ENCODE measurements at regions not wholly inside any gene's neighbourhood (a gene's known extent, or its start where the extent isn't known, plus 50 kb on each side); places are given as distances from the start of the nearest gene placed in this dataset.

DNA sequence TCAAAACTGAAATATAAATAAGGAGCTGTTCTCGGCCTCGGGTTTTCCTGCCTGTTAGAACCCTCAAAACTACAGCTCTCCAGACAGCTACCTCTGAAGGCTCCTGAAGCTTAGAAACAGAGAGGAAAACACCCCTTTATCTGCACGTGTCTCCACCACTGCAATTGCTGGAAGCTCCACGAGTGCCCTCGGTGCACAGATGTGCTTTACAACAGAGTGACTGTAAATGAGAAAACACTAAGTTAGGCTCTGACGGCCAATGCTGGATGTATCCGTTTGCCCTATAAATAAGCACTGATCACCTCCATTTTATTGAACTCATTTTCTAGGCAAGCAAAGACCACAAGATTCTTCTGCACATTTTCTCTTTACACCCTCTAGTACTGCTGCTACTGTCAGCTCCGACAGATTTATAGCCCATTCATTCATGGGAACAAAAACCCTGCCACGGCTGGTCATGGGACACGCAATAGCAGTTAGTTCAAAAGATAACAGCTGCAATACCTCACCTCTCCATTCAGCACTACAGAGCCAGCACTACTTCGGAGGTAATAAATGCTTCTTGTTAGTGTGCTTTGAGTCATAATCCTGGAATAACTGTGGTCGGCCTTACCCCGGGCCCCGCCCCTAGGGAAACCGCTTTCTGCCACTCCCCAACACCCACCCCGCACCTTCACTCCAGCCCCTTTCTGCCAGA lies 241.1 kb upstream of the ZNF507 start:
- H2BK20ac ChIP-seq (ENCODE audit: low read length) = no peak overlapping the region
- H3K9ac ChIP-seq (replicated peaks in 1 of 4; ENCODE audit: extremely low read depth in 1 of 4, low read depth in 3 of 4, low read length in 3 of 4) = no peak overlapping the region
- CTCF ChIA-PET (ENCODE audit: partially characterized antibody) = interaction anchor here (0.6 to 2.3 kb wide), 4 partner anchors 34 to 567 kb away, joined by 3 to 7 read pairs (median 4); no protein-coding TSS in a partner anchor
- no peak overlapping the region for H4K5ac ChIP-seq (ENCODE audit: insufficient read length, low read depth, low read length)
- H4K8ac ChIP-seq (ENCODE audit: extremely low read depth, insufficient read depth, low read length) = no peak overlapping the region
- H3K23me2 ChIP-seq (ENCODE audit: low read depth, low read length) = no peaks in the 10 kb centered on the region
- no peaks in the 10 kb centered on the region for H3K79me2 ChIP-seq (ENCODE audit: control insufficient read depth in 1 of 2, insufficient read depth in 2 of 2, low read length in 2 of 2)
- H2BK120ac ChIP-seq (replicated peaks; ENCODE audit: low read depth, low read length) = no peak overlapping the region
- H3K56ac ChIP-seq (replicated peaks; ENCODE audit: insufficient read length, low read depth, low read length) = no peak overlapping the region
- H2BK12ac ChIP-seq (ENCODE audit: low read depth, low read length) = no peak overlapping the region
- H3K4me1 ChIP-seq (replicated peaks in 1 of 4; ENCODE audit: control insufficient read depth in 3 of 4, insufficient read depth in 4 of 4, low read length in 3 of 4) = no peaks in the 10 kb centered on the region
- 0 out of 2 replicates have a peak overlapping the region, but pooled peaks have one; percentile 83 for H2AFZ ChIP-seq (ENCODE audit: low read length)
- H3K14ac ChIP-seq (ENCODE audit: insufficient read length) = no peak overlapping the region
- no peak overlapping the region for H3K4ac ChIP-seq (replicated peaks; ENCODE audit: insufficient read length, low read depth, low read length)
- peak in 1 of 2 experiments; percentile 37 for DNase-seq (ENCODE audit: low read depth in 1 of 2, low spot score in 2 of 2)
- no peak overlapping the region for H3K27ac ChIP-seq (ENCODE audit: low read depth, low read length)
- no peak overlapping the region for H3K4me3 ChIP-seq (ENCODE audit: extremely low read depth in 1 of 4, insufficient read depth in 2 of 4, low read depth in 3 of 4, low read length in 4 of 4)
- H2BK5ac ChIP-seq (ENCODE audit: low read depth, low read length) = no peak overlapping the region
- no peak overlapping the region for H3K23ac ChIP-seq (ENCODE audit: insufficient read length)
- H2BK15ac ChIP-seq (ENCODE audit: low read length) = no peak overlapping the region
- WGBS, 2 experiments (ENCODE audit: extremely low coverage in 1 of 2, insufficient coverage in 1 of 2, insufficient read length in 1 of 2, insufficient replicate concordance in 2 of 2, low coverage in 1 of 2, low lambda C conversion rate in 2 of 2, missing lambda C conversion rate in 1 of 2) = 93% methylated on average over 16 of the region's 16 CpGs; no CpG with 5 or more reads in 1 of the 2 experiments
- no peak for FAIRE-seq
- H2AK5ac ChIP-seq (ENCODE audit: low read depth, low read length) = no peak overlapping the region
- no peak for TF ChIP-seq JUN (IDR thresholded peaks at IDR 0.05; ENCODE audit: low read depth, low read length)
- TF ChIP-seq SP2 (IDR thresholded peaks at IDR 0.05; ENCODE audit: low read length) = no peak
- TF ChIP-seq PHF8 (conservative IDR thresholded peaks at IDR 0.05; ENCODE audit: low read depth, low read length) = no peak
- no peak for TF ChIP-seq SAP30 (IDR thresholded peaks at IDR 0.05; ENCODE audit: insufficient read depth, insufficient replicate concordance, low read length)
- TF ChIP-seq TAF7 (optimal IDR thresholded peaks at IDR 0.05; ENCODE audit: borderline replicate concordance, low read depth, low read length) = no peak
- TF ChIP-seq, protein P1, sequence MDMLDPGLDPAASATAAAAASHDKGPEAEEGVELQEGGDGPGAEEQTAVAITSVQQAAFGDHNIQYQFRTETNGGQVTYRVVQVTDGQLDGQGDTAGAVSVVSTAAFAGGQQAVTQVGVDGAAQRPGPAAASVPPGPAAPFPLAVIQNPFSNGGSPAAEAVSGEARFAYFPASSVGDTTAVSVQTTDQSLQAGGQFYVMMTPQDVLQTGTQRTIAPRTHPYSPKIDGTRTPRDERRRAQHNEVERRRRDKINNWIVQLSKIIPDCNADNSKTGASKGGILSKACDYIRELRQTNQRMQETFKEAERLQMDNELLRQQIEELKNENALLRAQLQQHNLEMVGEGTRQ (IDR thresholded peaks at IDR 0.05; ENCODE audit: low read length) = no peak
- no peak for TF ChIP-seq SP1 (IDR thresholded peaks at IDR 0.05; ENCODE audit: low read depth, low read length)
- POLR2A ChIA-PET (ENCODE audit: partially characterized antibody) = no interaction called here
- H4K91ac ChIP-seq (replicated peaks; ENCODE audit: insufficient read length, low read length) = no peak overlapping the region
- no peak overlapping the region for H3K4me2 ChIP-seq (ENCODE audit: insufficient read depth in 1 of 2, low read depth in 2 of 2, low read length in 2 of 2)
- no peaks in the 10 kb centered on the region for H4K20me1 ChIP-seq (replicated peaks in 1 of 2; ENCODE audit: control insufficient read depth in 1 of 2, insufficient read depth in 2 of 2, low read length in 2 of 2)
- H3K79me1 ChIP-seq (ENCODE audit: low read depth, low read length) = no peaks in the 10 kb centered on the region
- H3K27me3 ChIP-seq (replicated peaks in 1 of 4; ENCODE audit: control insufficient read depth in 3 of 4, extremely low read depth in 1 of 4, insufficient read depth in 3 of 4, low read length in 3 of 4) = no peaks in the 10 kb centered on the region
- no peak overlapping the region for H3K18ac ChIP-seq (ENCODE audit: extremely low read depth, low read length)
- peaks cover 10 to 15% of the 10 kb centered on the region in 2 experiments for H3K9me3 ChIP-seq (ENCODE audit: insufficient read depth in 2 of 2, low read depth in 1 of 2, low read length in 1 of 2)
- H3K36me3 ChIP-seq (ENCODE audit: control insufficient read depth in 2 of 4, insufficient read depth in 4 of 4, low read length in 3 of 4) = peaks cover 0 to 4% (median 0%) of the 10 kb centered on the region in 4 experiments; a peak in 1 of 8 replicates
